Ovary (tissue), 7 donors: ENCODE measurements at regions not wholly inside any gene's neighbourhood (a gene's known extent, or its start where the extent isn't known, plus 50 kb on each side); places are given as distances from the start of the nearest gene placed in this dataset.

Experiments
- DNase-seq, 5 donors: peaks; one replicate each; pipeline ENCODE4 v3.0.0-alpha.2; 2019 to 2020
- H3K27ac ChIP-seq, 2 donors: fragments of 200-600 bp; one replicate each; pipeline versions ENCODE4 v1.5.1 to v1.8.0; 2019 to 2022
- H3K27me3 ChIP-seq: fragments of 200-600 bp; one replicate; pipeline ENCODE4 v1.8.0; 2022
- H3K36me3 ChIP-seq: fragments of 200-600 bp; sonication (generic); one replicate; pipeline ENCODE4 v1.5.1; 2019
- H3K4me1 ChIP-seq: one replicate; pipeline ENCODE4 v1.8.1; 2013; ENCODE audit warnings: mild to moderate bottlenecking, moderate library complexity; ENCODE audit not compliant: insufficient read depth
- H3K4me3 ChIP-seq: fragments of 200-600 bp; sonication (generic); one replicate; pipeline ENCODE4 v1.5.1; 2017
- H3K9me3 ChIP-seq, 2 donors: fragments of 200-600 bp in 1 of 2; sonication (generic) in 1 of 2; one replicate each; pipeline versions ENCODE4 v1.5.1 to v1.8.1; 2013 to 2019; ENCODE audit warnings: mild to moderate bottlenecking in 1 of 2, moderate library complexity in 1 of 2
- EP300 ChIP-seq: sonication (generic); formaldehyde crosslinking; IDR thresholded peaks from one replicate; pipeline ENCODE4 v1.6.1; 2017; ENCODE audit warnings: antibody characterized with exemption
- POLR2A ChIP-seq: fragments of 450-650 bp; IDR thresholded peaks from one replicate; pipeline ENCODE4 v1.6.1; 2017; ENCODE audit warnings: antibody characterized with exemption, mild to moderate bottlenecking, moderate library complexity
- WGBS, 3 donors: extraction: QIAGEN DNeasy Blood & Tissue Kit in 1 of 3; methylation state at CpG; one replicate each; pipeline versions ENCODE4 v1.1.5 to v1.1.7; 2013 to 2017; 5-methylcytosine and 5-hydroxymethylcytosine counted together
- intact Hi-C, 4 donors: fragments of 100-400 bp; cut with DNase I; formaldehyde crosslinking; loops; one replicate each; pipeline versions ENCODE4 v1.11.0 to v1.15.1; 2022 to 2023
- TF ChIP-seq, protein P1 (sequence below), 3 donors: fragments of 450-650 bp in 2 of 3; fragments of 200-600 bp in 1 of 3; IDR thresholded peaks; one replicate each; pipeline versions ENCODE4 v1.5.1 to v1.8.0; 2016 to 2022; ENCODE audit warnings: antibody characterized with exemption in 3 of 3, mild to moderate bottlenecking in 1 of 3
- donor health status: DM: no; HTN: no; CAD: no; lungs with moderate emphysema.
- donor health status: DM: no; HTN: no; CAD: no.
- donor health status: Bipolar disorder and iron deficiency.
- donor health status: DM: no; HTN: no; CAD: no.
- donor health status: DM: yes; HTN: yes; CAD: no.

DNA sequence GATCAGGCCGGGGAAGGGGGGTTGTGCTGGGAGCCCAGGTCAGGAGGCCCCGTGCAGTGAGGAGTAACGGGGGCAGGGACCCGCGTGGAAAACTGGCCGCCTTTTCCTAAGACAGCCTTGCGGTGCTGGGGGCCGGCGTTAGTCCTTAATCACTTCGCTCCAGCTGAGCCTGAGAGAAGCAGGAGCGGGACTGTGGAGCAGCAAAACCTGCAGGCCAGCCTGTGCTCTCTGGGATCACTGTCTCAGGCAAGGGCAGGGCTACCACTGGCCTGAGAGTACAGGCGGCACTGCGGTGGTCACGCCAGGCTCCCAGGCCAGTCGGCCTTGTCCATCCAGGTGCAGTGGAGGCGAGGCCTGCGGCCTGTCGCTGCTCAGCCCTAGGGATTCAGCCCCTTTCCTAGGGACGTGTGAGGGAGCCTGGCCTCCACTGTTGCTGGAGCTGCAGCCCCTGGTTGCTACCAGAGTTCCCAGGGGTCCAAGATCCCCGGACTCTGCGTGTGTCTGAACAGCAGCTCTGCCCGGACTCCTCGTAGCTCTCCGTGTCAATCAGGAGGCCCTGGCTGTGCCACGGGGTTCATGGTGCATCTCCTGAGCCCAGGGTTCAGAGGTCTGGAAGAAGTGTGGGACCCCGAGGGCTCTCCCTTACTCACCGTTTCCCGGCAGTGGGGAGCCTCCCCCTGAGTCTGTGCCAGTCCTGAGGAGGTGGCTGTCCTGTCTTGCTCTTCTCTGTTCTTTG is 2141.7 kb upstream of the TENM3 start:
- Histone ChIP-seq H3K9me3 (no peaks in the 10 kb centered on the region), H3K36me3 (no peaks in the 10 kb centered on the region), H3K4me1 (no peaks in the 10 kb centered on the region), H3K4me3 (no peak overlapping the region), H3K27me3 (no peaks in the 10 kb centered on the region), H3K27ac (no peak overlapping the region)
- TF ChIP-seq EP300 (no peak), POLR2A (no peak)
- TF ChIP-seq, protein P1, sequence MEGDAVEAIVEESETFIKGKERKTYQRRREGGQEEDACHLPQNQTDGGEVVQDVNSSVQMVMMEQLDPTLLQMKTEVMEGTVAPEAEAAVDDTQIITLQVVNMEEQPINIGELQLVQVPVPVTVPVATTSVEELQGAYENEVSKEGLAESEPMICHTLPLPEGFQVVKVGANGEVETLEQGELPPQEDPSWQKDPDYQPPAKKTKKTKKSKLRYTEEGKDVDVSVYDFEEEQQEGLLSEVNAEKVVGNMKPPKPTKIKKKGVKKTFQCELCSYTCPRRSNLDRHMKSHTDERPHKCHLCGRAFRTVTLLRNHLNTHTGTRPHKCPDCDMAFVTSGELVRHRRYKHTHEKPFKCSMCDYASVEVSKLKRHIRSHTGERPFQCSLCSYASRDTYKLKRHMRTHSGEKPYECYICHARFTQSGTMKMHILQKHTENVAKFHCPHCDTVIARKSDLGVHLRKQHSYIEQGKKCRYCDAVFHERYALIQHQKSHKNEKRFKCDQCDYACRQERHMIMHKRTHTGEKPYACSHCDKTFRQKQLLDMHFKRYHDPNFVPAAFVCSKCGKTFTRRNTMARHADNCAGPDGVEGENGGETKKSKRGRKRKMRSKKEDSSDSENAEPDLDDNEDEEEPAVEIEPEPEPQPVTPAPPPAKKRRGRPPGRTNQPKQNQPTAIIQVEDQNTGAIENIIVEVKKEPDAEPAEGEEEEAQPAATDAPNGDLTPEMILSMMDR (IDR thresholded peaks at IDR 0.05): no peak
- DNase-seq: no peak
- intact Hi-C loops: no loop called here
- WGBS, 3 donors: 86 to 94% (median 89%) methylated on average over 28 of the region's 28 CpGs

DNA sequence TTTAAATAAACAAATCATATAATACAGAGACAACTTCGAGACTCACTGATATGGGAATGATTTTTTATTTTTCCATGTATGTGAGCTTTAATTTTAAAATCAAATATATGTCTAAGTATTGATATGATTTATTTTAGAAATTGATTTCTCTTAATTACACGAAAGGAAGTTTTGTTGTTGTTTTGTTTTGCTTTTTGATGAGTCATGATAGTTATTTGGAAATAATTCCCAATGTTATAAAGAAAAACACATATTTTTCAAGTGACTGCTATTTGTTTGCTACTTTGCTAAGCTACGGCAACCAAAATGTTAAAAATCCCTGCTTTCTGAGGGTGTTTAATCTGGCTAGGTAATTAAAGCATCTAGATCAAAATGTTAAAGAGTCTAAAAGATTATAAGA is 2139.4 kb upstream of the TENM3 start:
- WGBS, 3 donors: 63 to 80% (median 65%) methylated on average over 3 of the region's 3 CpGs
- Histone ChIP-seq H3K4me1 (no peaks in the 10 kb centered on the region), H3K27ac (no peak overlapping the region), H3K27me3 (no peaks in the 10 kb centered on the region), H3K9me3 (no peaks in the 10 kb centered on the region), H3K36me3 (no peaks in the 10 kb centered on the region), H3K4me3 (no peak overlapping the region)
- no peak for DNase-seq
- intact Hi-C loops: no loop called here
- TF ChIP-seq POLR2A (no peak), EP300 (no peak)
- TF ChIP-seq, protein P1 (IDR thresholded peaks at IDR 0.05): no peak

DNA sequence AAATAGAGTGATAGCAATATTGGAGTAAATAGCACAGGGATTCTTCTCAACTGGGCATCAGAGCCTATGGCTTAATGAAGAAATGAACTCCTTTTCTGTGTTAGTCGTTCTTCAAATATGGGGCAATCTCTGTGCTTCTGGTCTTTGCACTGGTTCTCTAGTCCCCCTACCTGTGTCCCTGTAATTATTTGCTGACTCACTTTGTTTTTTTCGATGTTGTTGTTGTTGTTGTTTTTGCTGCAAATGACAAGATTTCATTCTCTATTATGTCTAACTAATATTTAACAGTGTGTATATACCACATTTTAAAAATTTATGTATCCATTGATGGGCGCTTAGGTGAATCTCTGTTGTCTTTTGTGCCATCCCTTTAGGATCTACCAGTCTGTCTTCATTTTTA is 2137.8 kb upstream of the TENM3 start:
- Histone ChIP-seq H3K4me3 (no peak overlapping the region), H3K9me3 (no peaks in the 10 kb centered on the region), H3K4me1 (no peaks in the 10 kb centered on the region), H3K27ac (no peak overlapping the region), H3K36me3 (no peaks in the 10 kb centered on the region), H3K27me3 (no peaks in the 10 kb centered on the region)
- 87 to 91% (median 88%) methylated on average over 3 of the region's 3 CpGs for WGBS, 3 donors
- DNase-seq: no peak
- intact Hi-C loops: no loop called here
- TF ChIP-seq EP300 (no peak), POLR2A (no peak)
- TF ChIP-seq, protein P1 (IDR thresholded peaks at IDR 0.05): no peak

DNA sequence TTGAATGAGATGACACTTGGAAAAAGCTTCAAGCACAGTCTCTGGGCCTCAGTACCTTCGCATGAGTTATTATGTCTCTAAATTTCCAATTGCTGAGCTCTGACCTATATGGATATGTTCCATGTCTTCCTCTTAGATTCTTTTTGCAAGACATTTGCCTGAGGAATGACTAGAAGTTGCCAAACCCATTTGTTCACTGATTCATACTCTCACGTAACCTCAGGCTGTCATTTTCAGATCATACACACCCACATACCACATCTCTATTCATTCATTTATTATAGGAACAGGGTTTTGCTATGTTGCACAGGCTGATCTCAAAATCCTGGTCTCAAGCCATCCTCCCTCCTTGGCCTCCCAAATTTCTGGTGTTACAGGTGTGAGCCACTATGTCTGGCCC is 2137.1 kb upstream of the TENM3 start:
- DNase-seq: no peak
- Histone ChIP-seq H3K4me1 (no peaks in the 10 kb centered on the region), H3K27me3 (no peaks in the 10 kb centered on the region), H3K9me3 (no peaks in the 10 kb centered on the region), H3K4me3 (no peak overlapping the region), H3K27ac (no peak overlapping the region), H3K36me3 (no peaks in the 10 kb centered on the region)
- TF ChIP-seq, protein P1 (IDR thresholded peaks at IDR 0.05): no peak
- intact Hi-C loops: no loop called here
- 83 to 88% (median 87%) methylated on average over 2 of the region's 2 CpGs for WGBS, 3 donors
